Uterus (tissue), 3 donors: ENCODE measurements at regions not wholly inside any gene's neighbourhood (a gene's known extent, or its start where the extent isn't known, plus 50 kb on each side); places are given as distances from the start of the nearest gene placed in this dataset.

Experiments used
- DNase-seq, 2 donors: peaks; one replicate each; pipeline ENCODE4 v3.0.0-alpha.2; 2019 to 2020
- H3K27ac ChIP-seq, 2 donors: fragments of 200-600 bp; sonication (generic); 1 replicate in 1 of 2; 2 replicates in 1 of 2; pipeline ENCODE4 v1.5.1; 2016 to 2018
- H3K27me3 ChIP-seq, 2 donors: fragments of 200-600 bp; sonication (generic); one replicate each; pipeline ENCODE4 v1.5.1; 2018 to 2019; ENCODE audit warnings: control low read depth in 1 of 2
- H3K36me3 ChIP-seq, 2 donors: fragments of 200-600 bp; sonication (generic); one replicate each; pipeline ENCODE4 v1.5.1; 2019; ENCODE audit warnings: control low read depth in 1 of 2
- H3K4me1 ChIP-seq, 2 donors: fragments of 200-600 bp; sonication (generic); one replicate each; pipeline ENCODE4 v1.5.1; 2018 to 2019; ENCODE audit warnings: control low read depth in 1 of 2
- H3K4me3 ChIP-seq, 2 donors: fragments of 200-600 bp; sonication (generic); 1 replicate in 1 of 2; 2 replicates in 1 of 2; pipeline ENCODE4 v1.5.1; 2018 to 2019; ENCODE audit warnings: mild to moderate bottlenecking in 1 of 2
- H3K9me3 ChIP-seq, 2 donors: fragments of 200-600 bp; sonication (generic); one replicate each; pipeline ENCODE4 v1.5.1; 2019; ENCODE audit warnings: control low read depth in 1 of 2
- POLR2A ChIP-seq, 2 donors: fragments of 450-650 bp; IDR thresholded peaks; one replicate each; pipeline ENCODE4 v1.6.1; 2016; ENCODE audit warnings: antibody characterized with exemption in 2 of 2, mild to moderate bottlenecking in 1 of 2, moderate library complexity in 1 of 2
- intact Hi-C: fragments of 100-400 bp; cut with DNase I; formaldehyde crosslinking; loops from one replicate; pipeline ENCODE4 v1.15.1; 2023; ENCODE audit warnings: low total_unique reads
- TF ChIP-seq, protein P1 (sequence below), 4 experiments: fragments of 200-600 bp in 2 of 4; fragments of 450-650 bp in 2 of 4; sonication (generic) in 2 of 4; IDR thresholded peaks; one replicate each; pipeline ENCODE4 v1.5.1; 2016 to 2019; ENCODE audit warnings: antibody characterized with exemption in 4 of 4, mild to moderate bottlenecking in 2 of 4, moderate library complexity in 1 of 4
- donor health status: DM: yes; HTN: yes; CAD: no.

- H3K27me3 ChIP-seq: no peaks in the 10 kb centered on the region
- H3K4me3 ChIP-seq: no peak overlapping the region
- no peak for DNase-seq
- intact Hi-C loops: no loop called here
- no peak overlapping the region for H3K27ac ChIP-seq
- no peaks in the 10 kb centered on the region for H3K4me1 ChIP-seq
- TF ChIP-seq POLR2A (IDR thresholded peaks at IDR 0.05): no peak
- TF ChIP-seq, protein P1, sequence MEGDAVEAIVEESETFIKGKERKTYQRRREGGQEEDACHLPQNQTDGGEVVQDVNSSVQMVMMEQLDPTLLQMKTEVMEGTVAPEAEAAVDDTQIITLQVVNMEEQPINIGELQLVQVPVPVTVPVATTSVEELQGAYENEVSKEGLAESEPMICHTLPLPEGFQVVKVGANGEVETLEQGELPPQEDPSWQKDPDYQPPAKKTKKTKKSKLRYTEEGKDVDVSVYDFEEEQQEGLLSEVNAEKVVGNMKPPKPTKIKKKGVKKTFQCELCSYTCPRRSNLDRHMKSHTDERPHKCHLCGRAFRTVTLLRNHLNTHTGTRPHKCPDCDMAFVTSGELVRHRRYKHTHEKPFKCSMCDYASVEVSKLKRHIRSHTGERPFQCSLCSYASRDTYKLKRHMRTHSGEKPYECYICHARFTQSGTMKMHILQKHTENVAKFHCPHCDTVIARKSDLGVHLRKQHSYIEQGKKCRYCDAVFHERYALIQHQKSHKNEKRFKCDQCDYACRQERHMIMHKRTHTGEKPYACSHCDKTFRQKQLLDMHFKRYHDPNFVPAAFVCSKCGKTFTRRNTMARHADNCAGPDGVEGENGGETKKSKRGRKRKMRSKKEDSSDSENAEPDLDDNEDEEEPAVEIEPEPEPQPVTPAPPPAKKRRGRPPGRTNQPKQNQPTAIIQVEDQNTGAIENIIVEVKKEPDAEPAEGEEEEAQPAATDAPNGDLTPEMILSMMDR (IDR thresholded peaks at IDR 0.05): no peak
- no peaks in the 10 kb centered on the region for H3K36me3 ChIP-seq
- no peaks in the 10 kb centered on the region for H3K9me3 ChIP-seq
Measured at GRCh38 chr10:124206616-124207015, 113.2 kb upstream of the CHST15 start.

DNA sequence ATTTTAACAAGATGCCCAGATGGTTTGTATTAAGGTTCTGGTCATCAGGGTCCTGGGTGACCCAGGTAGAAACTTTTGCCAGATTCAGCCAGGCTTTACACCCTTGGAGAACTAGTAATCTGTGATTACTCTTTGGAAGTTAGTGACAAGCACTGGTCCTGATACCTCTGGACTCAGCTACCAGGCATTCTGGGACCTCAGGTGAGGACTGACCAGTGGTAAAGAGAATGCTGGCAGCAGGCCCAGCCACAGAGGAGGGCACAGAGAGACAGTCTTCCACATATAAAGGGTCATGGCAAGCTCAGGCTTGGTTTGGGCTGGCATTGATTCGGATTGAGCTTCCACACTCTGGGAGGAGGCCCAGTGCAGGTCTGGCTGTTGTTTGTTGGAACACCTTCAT lies 112.0 kb upstream of the CHST15 start:
- Histone ChIP-seq H3K4me1 (no peaks in the 10 kb centered on the region), H3K9me3 (no peaks in the 10 kb centered on the region), H3K27me3 (no peaks in the 10 kb centered on the region), H3K4me3 (no peak overlapping the region), H3K36me3 (no peaks in the 10 kb centered on the region), H3K27ac (no peak overlapping the region)
- no peak for DNase-seq
- intact Hi-C loops: no loop called here
- no peak for TF ChIP-seq POLR2A (IDR thresholded peaks at IDR 0.05)
- TF ChIP-seq, protein P1 (IDR thresholded peaks at IDR 0.05): no peak

DNA sequence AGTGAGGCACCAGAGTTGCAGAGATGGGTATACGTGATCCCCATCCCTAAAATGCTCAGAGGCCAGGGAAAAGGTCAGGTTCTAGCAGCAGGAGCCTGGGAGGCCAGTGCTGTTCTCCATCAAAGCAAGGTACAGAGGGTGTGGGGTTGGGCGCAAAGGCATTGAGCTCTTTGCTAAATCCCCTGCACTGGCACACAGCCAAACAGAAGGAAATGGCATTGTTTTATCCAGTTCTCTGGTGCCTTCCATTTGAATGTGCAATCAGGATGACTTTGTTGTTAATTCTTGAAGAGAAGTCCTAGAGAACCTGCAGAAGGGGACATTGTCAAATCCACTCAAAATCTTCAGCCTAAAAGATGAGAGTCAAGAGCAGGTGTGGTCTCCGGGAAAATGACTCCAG lies 111.3 kb upstream of the CHST15 start:
- TF ChIP-seq, protein P1 (IDR thresholded peaks at IDR 0.05): no peak
- no peak for TF ChIP-seq POLR2A (IDR thresholded peaks at IDR 0.05)
- Histone ChIP-seq H3K9me3 (no peaks in the 10 kb centered on the region), H3K4me3 (no peak overlapping the region), H3K4me1 (no peaks in the 10 kb centered on the region), H3K27me3 (no peaks in the 10 kb centered on the region), H3K27ac (no peak overlapping the region), H3K36me3 (no peaks in the 10 kb centered on the region)
- no peak for DNase-seq
- intact Hi-C loops: no loop called here

DNA sequence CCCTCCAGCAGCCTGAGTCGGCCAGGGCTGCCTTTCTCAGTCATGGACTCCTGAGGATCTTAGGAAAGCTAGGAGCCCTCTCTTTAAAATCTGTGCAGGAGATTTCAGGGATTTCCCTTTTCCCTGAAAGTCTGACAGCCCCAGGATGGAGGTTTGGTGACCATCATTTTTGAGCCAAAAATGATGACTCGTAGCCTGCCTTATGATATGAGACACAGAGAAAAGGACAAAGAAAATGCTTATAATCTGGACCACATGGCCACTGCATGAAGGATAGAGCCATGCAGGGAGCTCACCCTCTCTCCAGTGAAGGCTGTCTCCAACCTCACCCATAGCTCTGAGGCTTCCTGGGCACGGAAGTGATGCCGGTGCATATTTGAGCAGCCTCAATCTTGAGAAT lies 106.6 kb upstream of the CHST15 start:
- Histone ChIP-seq H3K27ac (no peak overlapping the region), H3K36me3 (no peaks in the 10 kb centered on the region), H3K27me3 (no peaks in the 10 kb centered on the region), H3K4me1 (no peaks in the 10 kb centered on the region), H3K4me3 (no peak overlapping the region), H3K9me3 (no peaks in the 10 kb centered on the region)
- no peak for DNase-seq
- intact Hi-C loops: no loop called here
- TF ChIP-seq, protein P1 (IDR thresholded peaks at IDR 0.05): no peak
- no peak for TF ChIP-seq POLR2A (IDR thresholded peaks at IDR 0.05)

DNA sequence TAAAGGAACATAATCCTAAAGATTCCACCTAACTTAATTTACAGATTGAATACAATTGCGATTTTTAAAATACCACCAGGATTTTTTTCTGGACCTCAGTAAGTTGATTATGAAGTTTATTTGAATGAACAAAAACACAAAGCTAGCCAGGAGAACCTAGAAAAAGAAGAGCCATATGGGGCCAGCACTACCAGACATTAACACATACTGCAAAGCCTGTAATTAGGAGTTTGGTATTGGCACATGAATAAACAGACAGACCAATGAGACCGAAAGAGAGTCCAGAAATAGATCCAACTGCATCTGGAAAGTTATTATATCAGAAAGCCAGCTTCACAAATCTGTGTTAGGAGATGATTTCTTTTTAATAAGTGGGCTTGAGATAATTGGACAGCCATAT lies 105.5 kb upstream of the CHST15 start:
- Histone ChIP-seq H3K27ac (no peak overlapping the region), H3K9me3 (no peaks in the 10 kb centered on the region), H3K27me3 (no peaks in the 10 kb centered on the region), H3K36me3 (no peaks in the 10 kb centered on the region), H3K4me3 (no peak overlapping the region), H3K4me1 (no peaks in the 10 kb centered on the region)
- intact Hi-C loops: no loop called here
- DNase-seq: no peak
- no peak for TF ChIP-seq POLR2A (IDR thresholded peaks at IDR 0.05)
- TF ChIP-seq, protein P1 (IDR thresholded peaks at IDR 0.05): no peak
